Skeletal muscle satellite cell (primary cell): ENCODE measurements at regions not wholly inside any gene's neighbourhood (a gene's known extent, or its start where the extent isn't known, plus 50 kb on each side); places are given as distances from the start of the nearest gene placed in this dataset.
"Not testable (repeated sequence)": the region's sequence is repeated elsewhere in the genome, so short reads cannot be mapped to it uniquely, and the experiment has no call there.

Experiments used
- H3K27me3 ChIP-seq: 2 replicates; pipeline ENCODE4 v1.7.0; 2013; ENCODE audit warnings: low read length; ENCODE audit not compliant: control insufficient read depth, insufficient read depth
- H3K36me3 ChIP-seq: 2 replicates; pipeline ENCODE4 v1.7.0; 2013; ENCODE audit warnings: mild to moderate bottlenecking, control low read depth, low read length; ENCODE audit not compliant: insufficient read depth
- H3K4me1 ChIP-seq: 2 replicates; pipeline ENCODE4 v1.7.0; 2013; ENCODE audit warnings: low read length; ENCODE audit not compliant: control insufficient read depth, insufficient read depth
- H3K4me2 ChIP-seq: 2 replicates; pipeline ENCODE4 v1.7.0; 2013; ENCODE audit warnings: mild to moderate bottlenecking, low read length
- H3K4me3 ChIP-seq: 2 replicates; pipeline ENCODE4 v1.7.0; 2013; ENCODE audit warnings: low read length
- H3K9ac ChIP-seq: 2 replicates; pipeline ENCODE4 v1.7.0; 2013; ENCODE audit warnings: mild to moderate bottlenecking, low read depth, low read length, moderate library complexity
- H3K9me3 ChIP-seq: replicated peaks from 2 replicates; pipeline ENCODE4 v1.7.0; 2013; ENCODE audit warnings: mild to moderate bottlenecking, control low read depth, low read length

- Histone ChIP-seq H3K4me2 (no peak overlapping the region), H3K9me3 (no peaks in the 10 kb centered on the region), H3K27me3 (no peaks in the 10 kb centered on the region), H3K36me3 (no peaks in the 10 kb centered on the region), H3K9ac (no peak overlapping the region), H3K4me1 (no peaks in the 10 kb centered on the region), H3K4me3 (no peak overlapping the region)
Measured at GRCh38 chr1:60841116-60842046, 241.0 kb upstream of the NFIA start.

- H3K4me1 ChIP-seq, H3K9me3 ChIP-seq, H3K9ac ChIP-seq, H3K27me3 ChIP-seq, H3K4me3 ChIP-seq, H3K36me3 ChIP-seq, H3K4me2 ChIP-seq: not testable (repeated sequence)
Measured at GRCh38 chr1:60840476-60840875, 241.9 kb upstream of the NFIA start.

- Histone ChIP-seq H3K4me2 (no peak overlapping the region), H3K4me1 (no peaks in the 10 kb centered on the region), H3K9ac (no peak overlapping the region), H3K36me3 (no peaks in the 10 kb centered on the region), H3K9me3 (no peaks in the 10 kb centered on the region), H3K4me3 (no peak overlapping the region), H3K27me3 (no peaks in the 10 kb centered on the region)
Measured at GRCh38 chr1:60835649-60836048, 246.7 kb upstream of the NFIA start.

GRCh38 chr1:60833173-60833572 lies 249.2 kb upstream of the NFIA start:
- no peaks in the 10 kb centered on the region for H3K36me3 ChIP-seq
- no peak overlapping the region for H3K4me3 ChIP-seq
- H3K4me2 ChIP-seq, result no peak overlapping the region
- H3K27me3 ChIP-seq, result no peaks in the 10 kb centered on the region
- no peaks in the 10 kb centered on the region for H3K4me1 ChIP-seq
- H3K9me3 ChIP-seq, result no peaks in the 10 kb centered on the region
- H3K9ac ChIP-seq, result no peak overlapping the region

GRCh38 chr1:60832367-60832766 lies 250.0 kb upstream of the NFIA start:
- Histone ChIP-seq H3K9ac (no peak overlapping the region), H3K4me3 (no peak overlapping the region), H3K36me3 (no peaks in the 10 kb centered on the region), H3K4me1 (no peaks in the 10 kb centered on the region), H3K27me3 (no peaks in the 10 kb centered on the region), H3K4me2 (no peak overlapping the region), H3K9me3 (no peaks in the 10 kb centered on the region)

GRCh38 chr1:60831780-60832179 lies 250.6 kb upstream of the NFIA start:
- Histone ChIP-seq H3K36me3 (no peaks in the 10 kb centered on the region), H3K9me3 (no peaks in the 10 kb centered on the region), H3K4me2 (no peak overlapping the region), H3K9ac (no peak overlapping the region), H3K4me1 (no peaks in the 10 kb centered on the region), H3K4me3 (no peak overlapping the region), H3K27me3 (no peaks in the 10 kb centered on the region)

GRCh38 chr1:60828944-60829343 lies 253.4 kb upstream of the NFIA start:
- Histone ChIP-seq H3K9me3 (no peaks in the 10 kb centered on the region), H3K4me2 (no peak overlapping the region), H3K9ac (no peak overlapping the region), H3K4me3 (no peak overlapping the region), H3K27me3 (no peaks in the 10 kb centered on the region), H3K36me3 (no peaks in the 10 kb centered on the region), H3K4me1 (no peaks in the 10 kb centered on the region)

- no peaks in the 10 kb centered on the region for H3K27me3 ChIP-seq
- no peaks in the 10 kb centered on the region for H3K4me1 ChIP-seq
- no peaks in the 10 kb centered on the region for H3K36me3 ChIP-seq
- no peak overlapping the region for H3K4me2 ChIP-seq
- H3K4me3 ChIP-seq, result no peak overlapping the region
- no peak overlapping the region for H3K9ac ChIP-seq
- H3K9me3 ChIP-seq, result no peaks in the 10 kb centered on the region
Measured at GRCh38 chr1:60826320-60827094, 255.9 kb upstream of the NFIA start.

GRCh38 chr1:60825593-60825992 lies 256.8 kb upstream of the NFIA start:
- Histone ChIP-seq H3K36me3 (no peaks in the 10 kb centered on the region), H3K4me1 (no peaks in the 10 kb centered on the region), H3K27me3 (no peaks in the 10 kb centered on the region), H3K4me3 (no peak overlapping the region), H3K4me2 (no peak overlapping the region), H3K9ac (no peak overlapping the region), H3K9me3 (no peaks in the 10 kb centered on the region)

- Histone ChIP-seq H3K4me3 (no peak overlapping the region), H3K4me1 (no peaks in the 10 kb centered on the region), H3K9ac (no peak overlapping the region)
Measured at GRCh38 chr1:60823151-60823550, 259.2 kb upstream of the NFIA start.

GRCh38 chr1:60822252-60822651 lies 260.1 kb upstream of the NFIA start:
- H3K4me2 ChIP-seq, result no peak overlapping the region
- no peaks in the 10 kb centered on the region for H3K4me1 ChIP-seq
- no peaks in the 10 kb centered on the region for H3K36me3 ChIP-seq
- H3K9ac ChIP-seq, result no peak overlapping the region
- H3K27me3 ChIP-seq, result no peaks in the 10 kb centered on the region
- no peaks in the 10 kb centered on the region for H3K9me3 ChIP-seq
- no peak overlapping the region for H3K4me3 ChIP-seq

More at GRCh38 chr1:60823151-60823550, 259.2 kb upstream of the NFIA start:
- H3K27me3 ChIP-seq, result no peaks in the 10 kb centered on the region
- no peaks in the 10 kb centered on the region for H3K9me3 ChIP-seq
- H3K36me3 ChIP-seq, result no peaks in the 10 kb centered on the region
- no peak overlapping the region for H3K4me2 ChIP-seq
